ENCODE measurements at regions not wholly inside any gene's neighbourhood (a gene's known extent, or its start where the extent isn't known, plus 50 kb on each side); places are given as distances from the start of the nearest gene placed in this dataset.
"Not testable (repeated sequence)": the region's sequence is repeated elsewhere in the genome, so short reads cannot be mapped to it uniquely, and the experiment has no call there.

DNA sequence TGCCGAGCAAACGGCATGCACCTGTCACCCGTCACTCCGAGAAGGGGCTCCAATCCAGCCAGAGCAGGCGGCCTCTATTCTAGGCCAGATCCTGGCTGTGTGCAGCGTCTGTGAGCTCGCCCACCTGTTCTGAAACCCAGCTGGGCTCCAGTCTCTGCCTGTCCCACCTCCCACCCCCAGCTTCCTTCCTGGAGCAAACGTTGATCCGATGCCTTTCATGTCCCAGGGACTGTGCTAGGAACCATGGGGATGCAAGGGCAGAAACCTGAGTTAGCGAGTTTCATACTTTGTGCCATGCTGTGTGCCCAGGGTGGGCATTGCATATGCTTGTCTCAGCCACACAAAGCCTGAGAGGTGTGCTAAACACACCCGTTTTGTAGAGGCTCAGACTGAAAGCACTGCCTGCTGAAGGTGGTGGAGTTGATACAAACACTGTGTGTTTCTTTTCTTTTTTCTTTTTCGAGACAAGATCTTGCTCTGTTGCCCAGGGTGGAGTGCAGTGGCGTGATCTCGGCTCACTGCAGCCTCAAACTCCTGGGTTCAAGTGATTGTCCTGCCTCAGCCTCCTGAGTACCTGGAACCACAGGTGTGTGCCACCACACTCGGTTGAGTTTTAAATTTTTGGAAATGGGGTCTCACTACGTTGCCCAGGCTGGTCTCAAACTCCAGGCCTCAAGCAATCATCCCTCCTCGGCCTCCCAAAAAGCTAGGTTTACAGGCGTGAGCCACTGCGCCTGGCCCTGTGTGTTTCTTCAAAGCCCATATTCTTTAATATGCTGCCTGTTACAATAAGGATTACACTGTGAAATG lies 84.1 kb upstream of the MED13L start:
- no peak for DNase-seq

DNA sequence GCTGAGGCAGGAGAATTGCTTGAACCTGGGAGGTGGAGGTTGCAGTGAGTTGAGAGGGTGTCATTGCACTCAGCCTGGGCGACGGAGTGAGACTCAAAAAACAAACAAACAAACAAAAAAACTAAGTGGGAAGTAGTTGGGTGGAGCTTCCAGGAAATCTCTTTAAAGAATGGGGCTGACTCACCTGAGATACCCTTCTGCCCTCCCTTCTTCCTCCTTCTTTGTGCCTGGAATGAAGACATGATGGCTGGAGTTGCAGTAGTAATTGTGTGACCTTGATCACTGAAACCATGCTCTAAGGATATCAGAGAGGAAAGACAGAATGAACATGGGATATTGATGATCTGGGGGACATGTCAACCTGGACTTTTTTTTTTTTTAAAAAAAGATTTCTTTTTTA lies 87.6 kb upstream of the MED13L start:
- no peak for DNase-seq

DNA sequence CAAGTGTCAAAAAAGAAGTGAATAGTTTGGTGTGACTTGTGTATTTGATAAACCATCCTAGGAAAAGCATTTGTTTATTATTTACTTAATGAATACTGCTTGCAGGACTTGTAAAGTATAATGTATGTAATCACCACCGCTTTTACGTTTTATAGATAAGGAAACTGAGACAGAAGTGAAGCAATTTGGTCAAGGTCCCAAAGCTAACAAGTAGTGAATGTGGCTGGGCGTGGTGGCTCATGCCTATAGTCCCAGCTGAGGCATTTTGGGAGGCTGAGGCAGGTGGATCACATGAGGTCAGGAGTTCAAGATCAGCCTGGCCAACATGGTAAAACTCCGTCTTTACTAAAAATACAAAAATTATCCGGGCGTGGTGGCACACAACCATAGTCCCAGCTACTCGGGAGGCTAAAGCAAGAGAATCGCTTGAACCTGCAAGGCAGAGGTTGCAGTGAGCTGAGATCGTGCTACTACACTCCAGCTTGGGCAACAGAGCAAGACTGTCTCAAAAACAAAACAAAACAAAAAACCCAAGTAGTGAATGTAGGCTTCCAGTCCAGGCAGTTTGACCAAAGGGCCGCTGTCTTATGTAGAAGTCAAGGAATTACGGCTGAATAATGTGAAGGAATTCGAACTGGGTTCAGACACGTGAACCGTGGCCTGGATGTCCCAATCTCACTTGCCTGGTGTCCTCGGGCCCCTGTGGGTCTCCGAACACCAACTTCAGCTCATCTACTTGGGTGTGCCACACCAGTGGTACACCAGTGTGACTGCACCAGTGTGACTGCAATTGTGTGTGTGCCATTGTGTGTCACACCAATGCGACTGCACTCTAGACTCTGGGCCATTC lies 88.3 kb upstream of the MED13L start:
- no peak for DNase-seq

DNA sequence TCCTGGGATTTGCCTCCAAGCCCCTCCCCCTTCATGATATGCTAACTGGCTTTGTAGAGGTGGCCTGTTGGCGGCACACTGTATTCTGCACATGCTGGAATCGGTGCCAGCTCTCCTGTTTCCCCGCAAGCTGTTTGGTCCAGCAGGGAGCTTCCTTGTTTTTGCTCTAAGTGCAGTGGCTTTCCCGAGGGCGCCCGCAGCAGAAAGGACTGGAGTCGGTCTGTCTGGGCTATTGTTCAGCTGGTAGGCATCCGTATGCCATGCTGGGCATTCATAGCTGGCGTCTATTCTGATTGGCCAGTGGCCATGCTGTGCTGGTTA lies 88.9 kb upstream of the MED13L start:
- peak; percentile 47 for DNase-seq

DNA sequence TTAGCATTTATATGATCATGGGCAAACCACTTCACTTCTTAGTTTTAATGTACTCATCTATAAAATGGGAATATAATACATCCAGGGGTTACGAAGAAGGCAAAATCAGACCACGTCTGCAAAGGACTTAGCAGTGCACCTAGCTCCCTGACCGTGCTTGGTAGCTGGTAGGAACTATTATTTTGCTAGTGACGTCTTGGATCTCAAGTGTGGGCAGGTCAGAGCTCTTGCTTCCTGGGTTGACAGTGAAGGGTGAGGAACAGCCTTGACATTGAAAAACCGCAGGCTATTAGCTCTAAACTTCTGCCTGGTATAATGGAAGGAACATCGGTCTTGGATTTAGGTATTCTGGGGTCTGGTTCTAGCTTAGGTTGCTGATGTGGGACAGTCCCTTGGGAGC lies 89.3 kb upstream of the MED13L start:
- no peak for DNase-seq

DNA sequence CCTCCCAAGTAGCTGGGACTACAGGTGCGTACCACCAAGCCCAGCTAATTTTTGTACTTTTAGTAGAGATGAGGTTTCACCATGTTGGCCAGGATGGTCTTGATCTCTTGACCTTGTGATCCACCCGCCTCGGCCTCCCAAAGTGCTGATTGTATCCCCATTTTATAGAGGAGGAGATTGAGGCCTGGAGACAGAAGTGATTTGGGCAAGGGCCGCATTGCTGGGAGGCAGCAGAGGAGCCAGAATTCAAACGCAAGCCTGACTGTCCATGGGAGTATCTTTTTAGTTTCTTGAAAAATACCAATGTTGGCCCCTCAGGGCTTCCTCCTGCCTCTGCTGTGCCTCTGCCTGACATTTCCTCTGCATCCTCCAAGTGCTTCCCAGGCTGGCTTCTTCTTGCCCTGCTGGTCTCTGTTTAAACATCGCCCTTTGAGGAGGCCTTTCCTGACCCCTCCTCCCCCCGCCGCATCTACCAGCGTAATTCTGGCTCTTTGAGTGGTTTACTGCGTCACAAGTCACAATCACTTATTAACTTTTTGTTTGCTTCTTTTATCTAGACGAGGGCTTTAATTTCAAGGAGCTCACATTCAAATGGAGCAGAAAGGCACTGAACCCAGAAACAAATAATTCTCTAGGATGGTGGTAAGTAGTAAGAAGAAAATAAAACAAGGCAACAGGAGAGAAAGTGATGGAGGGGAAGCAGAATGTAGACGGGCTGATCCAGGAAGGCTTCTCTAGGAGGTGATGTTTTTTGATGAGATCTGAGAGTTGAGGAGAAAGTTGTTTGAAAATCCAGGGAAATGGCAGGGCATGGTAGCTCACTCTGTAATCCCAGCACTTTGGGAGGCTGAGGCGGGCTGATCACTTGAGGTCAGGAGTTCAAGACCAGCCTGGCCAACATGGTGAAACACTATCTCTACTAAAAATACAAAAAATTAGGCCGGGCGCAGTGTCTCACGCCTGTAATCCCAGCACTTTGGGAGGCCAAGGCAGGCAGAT lies 91.0 kb upstream of the MED13L start:
- no peak for DNase-seq

DNA sequence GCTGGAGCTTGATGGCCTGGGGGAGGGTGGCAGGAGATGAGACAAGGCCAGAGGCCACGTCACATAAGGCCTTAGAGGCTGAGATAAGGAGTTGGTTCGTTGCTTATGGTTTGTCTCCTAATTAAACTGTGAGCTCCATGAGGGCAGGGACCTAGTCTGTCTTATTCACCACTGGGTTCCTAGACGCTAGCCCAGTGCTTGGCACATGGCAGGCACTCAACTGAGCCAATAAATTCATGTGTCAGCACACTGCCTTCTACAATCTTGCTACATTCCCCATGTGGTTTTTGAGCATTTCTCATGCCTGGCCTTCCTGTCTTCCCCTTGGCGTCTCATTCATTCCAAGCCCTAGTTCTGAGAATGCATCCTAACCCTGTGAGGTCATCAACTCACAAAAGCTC lies 92.5 kb upstream of the MED13L start:
- no peak for DNase-seq

DNA sequence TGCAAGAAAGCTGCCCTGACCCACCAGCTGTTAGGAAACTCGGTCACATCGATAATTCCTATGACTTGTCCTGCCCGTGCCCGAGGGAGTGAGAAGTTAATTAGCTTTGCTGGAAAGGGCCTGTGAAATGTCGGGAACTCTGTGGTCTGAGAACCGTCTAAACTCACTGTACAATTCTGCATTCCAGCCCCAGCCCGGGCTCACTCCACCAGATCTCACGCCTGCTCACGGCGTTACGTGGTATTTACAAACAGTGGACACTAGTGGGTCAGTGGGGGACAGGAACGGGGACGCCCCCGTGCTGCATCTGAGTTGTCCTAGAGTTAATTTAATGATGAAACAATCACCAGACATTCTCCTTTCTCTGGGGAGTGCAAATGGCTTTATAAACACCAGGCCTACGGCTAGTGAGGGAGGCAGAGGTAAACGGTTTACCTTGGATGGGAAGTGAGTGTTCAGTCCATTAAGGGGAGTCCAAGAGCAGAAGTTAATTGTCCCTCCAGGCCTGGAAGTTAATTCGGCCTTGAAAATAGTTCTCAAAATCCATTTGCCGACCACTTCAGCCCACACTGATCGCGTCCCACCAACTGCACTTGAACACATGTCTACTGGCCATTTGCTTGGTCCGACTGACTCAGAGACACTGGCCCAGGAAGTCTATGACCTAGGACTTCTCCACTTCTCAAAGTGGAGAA lies 93.5 kb upstream of the MED13L start:
- DNase-seq, result no peak

DNA sequence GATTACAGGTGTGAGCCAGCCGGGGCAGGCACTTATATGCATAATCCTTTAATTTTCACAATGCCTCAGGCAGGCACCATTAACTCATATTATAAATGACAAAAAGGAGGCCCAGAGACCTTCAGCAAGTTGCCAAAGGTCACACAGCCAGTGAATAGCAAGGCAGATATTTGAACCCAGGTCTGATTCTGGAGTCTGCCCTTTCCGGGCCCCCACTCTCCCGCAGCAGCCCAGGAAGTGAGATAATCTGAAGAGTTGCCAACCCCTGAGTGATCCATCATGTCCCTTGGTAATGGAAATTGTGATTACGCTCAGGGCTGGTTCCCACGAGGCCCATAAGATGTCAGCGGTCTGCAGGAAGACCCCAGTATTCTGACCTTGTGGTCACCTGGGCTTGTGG lies 95.3 kb upstream of the MED13L start:
- no peak for DNase-seq

DNA sequence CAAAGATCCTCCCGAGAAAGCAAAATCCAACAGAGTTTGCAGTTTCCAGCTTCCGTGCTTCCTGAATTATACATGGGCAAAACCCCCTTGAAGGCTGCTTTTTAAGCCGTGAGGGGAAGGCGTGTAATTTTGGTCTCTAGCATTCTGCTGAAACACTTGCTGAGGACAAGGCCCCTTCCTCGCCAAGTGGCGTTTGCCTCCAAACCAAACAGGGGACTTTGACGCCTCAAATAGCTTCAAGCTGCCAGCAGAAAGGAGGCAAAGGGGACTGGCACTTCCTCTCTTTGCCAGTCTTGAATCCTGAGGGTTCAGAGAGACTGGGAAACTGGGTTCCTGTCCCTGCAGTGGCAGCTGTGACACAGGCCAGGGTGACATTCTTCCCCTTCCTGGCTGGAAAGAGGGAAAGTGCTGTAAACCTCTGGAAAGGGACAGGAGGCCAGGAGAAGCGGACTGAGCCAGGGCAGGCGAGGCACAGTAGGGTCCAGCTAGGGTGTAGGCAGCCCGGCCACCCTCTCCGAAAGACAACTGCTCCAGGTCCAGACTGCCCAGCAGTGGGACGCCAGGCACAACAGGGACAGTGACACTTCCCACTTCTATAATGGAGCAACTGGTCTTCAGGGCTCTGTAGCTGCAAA lies 96.2 kb upstream of the MED13L start:
- DNase-seq, result no peak

DNA sequence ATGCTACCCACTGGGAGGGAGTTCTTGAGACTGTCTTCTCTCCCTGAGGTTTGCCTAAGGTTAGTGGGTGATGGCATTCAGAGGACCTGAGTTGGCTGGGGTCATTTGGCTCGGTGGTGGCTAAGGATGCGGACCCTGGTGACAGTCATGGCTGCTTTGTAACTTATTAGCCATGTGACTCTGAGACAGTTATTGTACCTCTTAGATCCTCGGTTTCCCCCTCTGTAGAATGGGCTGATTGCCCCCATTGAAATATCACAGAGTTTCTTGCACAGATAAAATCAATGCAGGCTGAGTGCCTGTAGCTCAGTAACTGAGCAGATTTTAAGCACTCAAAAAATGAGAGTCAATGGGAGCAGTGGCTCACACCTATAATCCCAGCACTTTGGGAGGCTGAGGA lies 96.7 kb upstream of the MED13L start:
- DNase-seq, result no peak

DNA sequence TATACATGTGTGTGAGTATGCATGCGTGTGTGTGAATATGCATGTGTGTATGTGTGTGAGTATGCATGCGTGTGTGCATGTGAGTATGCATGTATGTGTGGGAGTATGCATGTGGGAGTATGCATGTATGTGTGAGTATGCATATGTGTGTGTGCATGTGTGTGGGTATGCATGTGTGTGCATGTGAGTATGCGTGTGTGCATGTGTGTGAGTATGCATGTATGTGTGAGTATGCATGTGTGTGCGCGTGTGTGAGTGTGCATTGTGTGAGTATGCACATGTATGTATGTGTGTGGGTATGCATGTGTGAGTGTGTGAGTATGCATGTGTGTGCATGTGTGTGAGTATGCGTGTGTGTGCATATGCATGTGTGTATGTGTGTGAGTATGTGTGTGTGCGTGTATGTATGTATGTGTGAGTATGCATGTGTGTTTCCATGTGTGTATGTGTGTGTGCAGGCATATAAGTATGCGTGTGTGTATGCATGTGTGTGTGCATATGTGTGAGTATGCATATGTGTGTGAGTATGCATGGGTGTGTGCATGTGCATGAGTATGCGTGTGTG lies 97.9 kb upstream of the MED13L start:
- no peak for DNase-seq

DNA sequence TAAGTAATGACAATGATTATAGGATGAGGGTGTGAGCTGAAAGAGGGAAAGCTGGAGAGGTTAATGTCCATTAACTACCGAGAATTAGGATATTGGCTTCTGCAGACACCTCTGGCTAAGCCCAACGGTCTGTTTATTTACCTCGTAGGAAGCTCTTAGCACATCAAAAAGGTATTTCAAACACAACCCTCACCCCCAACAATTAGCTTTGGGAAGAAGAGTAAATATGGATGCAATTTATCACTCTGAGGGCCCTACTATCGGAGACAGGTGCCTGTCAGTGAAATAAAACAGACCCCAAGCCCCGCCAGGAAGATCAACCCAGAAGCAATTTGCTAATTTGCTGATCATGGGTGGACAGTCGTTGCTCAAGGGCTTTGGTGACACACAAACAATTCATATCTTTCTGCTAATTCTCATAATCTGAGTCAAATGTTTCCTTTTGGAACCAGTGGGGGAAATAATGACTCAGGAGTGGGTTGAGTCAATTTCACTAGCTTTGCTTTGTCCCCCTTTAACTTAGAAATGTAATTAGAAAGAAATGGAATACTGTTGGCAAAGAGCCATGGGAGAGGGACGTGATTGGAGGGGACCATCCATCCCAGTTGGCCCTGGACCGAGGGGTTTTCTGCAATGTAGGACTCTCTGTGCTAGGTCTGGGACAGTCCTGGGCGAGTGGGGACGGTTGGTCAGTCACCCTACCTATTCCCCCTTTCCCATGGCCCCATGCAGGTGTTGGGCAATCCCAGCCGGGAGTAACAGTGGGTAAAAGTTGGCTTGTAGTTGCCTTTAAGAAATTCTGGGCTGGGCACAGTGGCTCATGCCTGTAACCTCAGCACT lies 99.1 kb upstream of the MED13L start:
- peak; percentile 60 for DNase-seq

DNA sequence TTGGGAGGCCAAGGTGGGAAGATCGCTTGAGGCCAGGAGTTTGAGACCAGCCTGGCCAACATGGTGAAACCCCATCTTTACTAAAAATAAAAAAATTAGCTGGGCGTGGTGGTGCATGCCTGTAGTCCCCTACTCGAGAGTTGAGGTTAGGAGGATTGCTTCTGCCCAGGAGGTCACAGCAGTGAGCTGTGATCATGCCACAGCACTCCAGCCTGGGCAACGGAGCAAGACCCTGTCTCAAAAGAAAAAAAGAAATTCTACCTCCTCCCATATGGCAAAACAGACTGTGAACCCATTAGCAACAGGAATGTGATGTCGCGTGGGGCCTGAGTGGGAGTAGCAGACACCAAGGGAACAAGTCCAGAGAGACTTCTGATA lies 99.7 kb upstream of the MED13L start:
- DNase-seq, result not testable (repeated sequence)

DNA sequence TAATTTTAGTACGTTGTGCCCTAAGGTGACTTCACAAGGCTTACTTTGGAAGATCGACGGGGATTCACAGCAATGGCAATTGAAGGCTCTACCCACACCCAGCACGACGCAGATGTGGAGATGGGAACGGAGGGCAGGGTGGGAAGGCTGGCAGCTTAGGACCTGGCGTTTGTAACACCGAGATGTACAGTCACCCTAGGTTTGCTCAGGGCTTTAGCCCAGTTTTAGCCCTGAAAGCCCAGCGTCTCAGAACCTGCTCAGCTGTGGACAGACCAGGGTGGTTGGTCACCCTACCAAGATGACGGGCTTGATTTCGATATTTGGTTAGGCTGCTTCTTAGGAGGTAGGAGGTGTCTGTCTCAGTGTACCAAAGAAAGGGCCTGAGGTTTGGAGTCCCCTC lies 100.5 kb upstream of the MED13L start:
- DNase-seq, result no peak

DNA sequence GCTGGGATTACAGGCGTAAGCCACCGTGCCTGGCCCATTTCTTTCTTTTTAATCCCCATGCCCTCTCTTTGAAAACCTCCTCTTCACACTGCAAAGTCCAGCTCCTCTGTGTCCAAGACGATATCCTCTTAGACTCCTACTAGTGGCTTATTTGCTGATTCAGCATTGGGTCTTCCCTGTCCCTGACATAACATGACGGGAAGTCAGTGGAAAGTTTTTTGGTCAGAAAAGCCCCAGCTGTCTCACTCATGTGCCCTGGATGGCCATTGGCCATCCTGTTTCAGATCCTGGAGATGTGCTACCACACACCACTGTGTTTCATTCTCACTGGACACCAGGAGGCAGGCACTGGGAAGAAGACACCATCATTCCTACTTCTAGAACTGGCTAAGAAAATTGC lies 102.6 kb upstream of the MED13L start:
- DNase-seq, result no peak

DNA sequence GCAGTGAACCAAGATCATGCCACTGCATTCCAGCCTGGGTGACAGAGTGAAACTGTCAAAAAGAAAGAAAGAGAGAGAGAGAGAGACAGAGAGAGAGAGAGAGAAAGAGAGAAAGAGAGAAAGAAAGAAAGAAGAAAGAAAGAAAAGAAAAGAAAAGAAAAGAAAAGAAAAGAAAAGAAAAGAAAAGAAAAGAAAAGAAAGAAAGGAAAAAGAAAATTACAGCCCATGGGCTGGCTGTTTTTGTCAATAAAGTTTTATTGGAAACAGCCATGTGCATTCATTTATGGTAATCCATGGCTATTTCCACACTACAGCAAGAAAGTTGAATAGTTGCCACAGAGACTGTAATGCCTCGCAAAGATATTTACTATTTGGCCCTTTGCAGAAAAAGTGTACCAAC lies 103.2 kb upstream of the MED13L start:
- not testable (repeated sequence) for DNase-seq

DNA sequence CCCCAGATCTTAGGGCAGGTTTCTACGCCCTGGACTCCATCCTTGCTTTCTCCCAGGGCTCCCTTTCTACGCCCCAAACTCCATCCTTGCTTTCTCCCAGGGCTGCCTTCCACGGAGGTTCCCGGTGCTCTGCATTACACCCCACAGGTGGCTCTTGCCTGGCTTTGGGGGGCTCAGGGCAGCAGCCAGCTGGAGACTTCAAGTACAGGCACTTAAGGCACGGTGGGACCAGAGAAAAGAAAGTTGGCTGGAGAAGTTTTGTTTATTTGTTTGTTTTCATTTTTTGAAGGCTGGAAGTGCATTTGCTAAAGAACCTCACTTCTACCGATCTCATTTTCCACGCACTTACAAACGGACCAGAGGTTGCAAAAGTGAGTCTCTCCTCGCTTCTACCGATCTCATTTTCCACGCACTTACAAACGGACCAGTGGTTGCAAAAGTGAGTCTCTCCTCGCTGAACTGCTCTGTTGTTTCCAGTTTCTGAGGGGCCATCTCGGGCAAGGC lies 103.8 kb upstream of the MED13L start:
- no peak for DNase-seq

DNA sequence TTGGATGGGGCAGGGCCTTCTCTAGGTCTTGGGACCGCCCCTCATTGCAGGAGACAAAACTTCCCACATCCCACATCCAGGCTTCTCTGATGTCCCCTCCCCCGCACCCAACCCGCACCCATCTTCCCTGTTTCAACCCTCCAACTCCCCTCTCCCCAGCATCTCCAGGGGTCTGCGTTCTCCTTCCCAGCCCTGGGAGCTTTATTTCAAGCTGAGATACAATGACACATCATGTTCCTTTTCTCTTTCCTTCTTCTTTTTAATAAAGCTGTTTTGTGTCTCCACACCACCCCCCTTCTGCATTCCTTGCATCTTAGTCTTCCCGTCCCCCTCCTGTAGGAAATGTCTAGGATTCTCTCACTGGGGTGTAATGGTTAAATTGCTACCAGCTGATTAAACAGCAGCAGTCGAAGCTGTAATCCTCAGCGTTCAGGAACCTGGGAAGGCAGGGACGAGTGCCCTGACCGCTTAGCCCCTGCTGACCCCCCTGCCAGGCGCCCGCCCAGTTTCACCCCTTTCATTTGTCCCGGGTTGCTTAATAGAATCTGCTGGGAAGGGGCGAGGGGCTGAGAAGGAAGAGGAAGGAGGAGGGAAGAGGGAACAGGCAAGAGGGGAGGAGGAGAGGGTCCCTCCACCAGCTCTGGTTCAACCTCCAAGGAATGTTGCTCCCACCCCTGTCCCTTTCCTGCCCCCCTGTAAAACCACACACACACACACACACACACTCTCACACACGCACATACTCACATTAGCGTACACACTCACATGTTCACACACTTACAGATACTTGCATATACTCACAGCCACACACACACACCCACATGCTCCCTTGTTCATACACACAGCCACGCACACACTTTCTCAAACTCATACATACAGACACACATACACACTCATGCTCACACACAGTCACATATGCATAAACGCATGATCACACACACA lies 104.5 kb upstream of the MED13L start:
- no peak for DNase-seq

Measured in NCI-H2227 treated with DMSO at 0.1 percent for 48 hours (cell line).